B cell (primary cell): ENCODE measurements at regions not wholly inside any gene's neighbourhood (a gene's known extent, or its start where the extent isn't known, plus 50 kb on each side); places are given as distances from the start of the nearest gene placed in this dataset.

Experiments used
- ATAC-seq: fragments of 200-7000 bp; cut with Tn5 transposase; one replicate; pipeline ENCODE4 v1.10.0; 2021; ENCODE audit warnings: low read depth, mild to moderate bottlenecking, moderate number of reproducible peaks, moderate library complexity
- CTCF ChIA-PET: fragments of 350-600 bp; sonication (Branson Sonifier 250); formaldehyde crosslinking; loops from one replicate; lab custom pipeline; 2021; ENCODE audit warnings: antibody characterized with exemption, inconsistent platforms; lab: Charles Lee
- POLR2A ChIA-PET: fragments of 350-600 bp; sonication (Branson Sonifier 250); formaldehyde crosslinking; loops from one replicate; lab custom pipeline; 2021; ENCODE audit warnings: antibody characterized with exemption; lab: Charles Lee
- DNase-seq: peaks from one replicate; pipeline ENCODE4 v3.0.0; 2013
- H2AFZ ChIP-seq: 2 replicates; pipeline ENCODE4 v1.6.1; 2012; ENCODE audit warnings: mild to moderate bottlenecking, low read depth, low read length; ENCODE audit not compliant: insufficient read depth, poor library complexity, severe bottlenecking
- H3K27ac ChIP-seq, 2 donors: 1 replicate in 1 of 2; 2 replicates in 1 of 2; pipeline ENCODE4 v1.5.1; 2012 to 2013; ENCODE audit warnings: low read length in 2 of 2, mild to moderate bottlenecking in 2 of 2, moderate library complexity in 1 of 2
- H3K27me3 ChIP-seq, 4 experiments: fragments of 200-600 bp in 1 of 4; sonication (generic) in 1 of 4; replicated peaks in 1 of 4; 1 replicate in 2 of 4; 2 replicates in 2 of 4; pipeline versions ENCODE4 v1.6.1 to v1.7.0; 2013 to 2016; ENCODE audit warnings: low read length in 3 of 4, mild to moderate bottlenecking in 2 of 4, mixed read lengths in 1 of 4, moderate library complexity in 1 of 4; ENCODE audit not compliant: insufficient read depth in 4 of 4, control insufficient read depth in 3 of 4; ENCODE audit errors: control extremely low read depth in 1 of 4
- H3K36me3 ChIP-seq, 2 experiments: replicated peaks in 1 of 2; 1 replicate in 1 of 2; 2 replicates in 1 of 2; pipeline versions ENCODE4 v1.6.1 to v1.7.1; 2013; ENCODE audit warnings: low read length in 1 of 2; ENCODE audit not compliant: insufficient read depth in 2 of 2, control insufficient read depth in 1 of 2; ENCODE audit errors: control extremely low read depth in 1 of 2, extremely low read depth in 1 of 2
- H3K4me1 ChIP-seq, 2 donors: fragments of 200-600 bp in 1 of 2; sonication (generic) in 1 of 2; 1 replicate in 1 of 2; 2 replicates in 1 of 2; pipeline versions ENCODE4 v1.5.1 to v1.6.1; 2013 to 2017; ENCODE audit warnings: low read length in 2 of 2; ENCODE audit not compliant: control insufficient read depth in 2 of 2, insufficient read depth in 2 of 2
- H3K4me2 ChIP-seq: replicated peaks from 2 replicates; pipeline ENCODE3; 2012; ENCODE audit warnings: mild to moderate bottlenecking, low read depth, low read length; ENCODE audit not compliant: poor library complexity, severe bottlenecking
- H3K4me3 ChIP-seq, 5 experiments: fragments of 200-600 bp in 1 of 5; sonication (generic) in 1 of 5; 1 replicate in 3 of 5; 2 replicates in 2 of 5; pipeline versions ENCODE4 v1.5.1 to v1.7.0; 2011 to 2016; ENCODE audit warnings: low read length in 4 of 5, mild to moderate bottlenecking in 4 of 5, low read depth in 2 of 5, control low read depth in 1 of 5, moderate library complexity in 1 of 5; ENCODE audit not compliant: insufficient read depth in 1 of 5; ENCODE audit errors: control extremely low read depth in 1 of 5, extremely low read depth in 1 of 5
- H3K79me2 ChIP-seq: fragments of 200-600 bp; sonication (generic); one replicate; pipeline ENCODE4 v1.6.0; 2016; ENCODE audit warnings: low read length; ENCODE audit not compliant: control insufficient read depth, insufficient read depth
- H3K9ac ChIP-seq: fragments of 200-600 bp; sonication (generic); 2 replicates; pipeline ENCODE4 v1.6.1; 2017; ENCODE audit warnings: mild to moderate bottlenecking, low read length, moderate library complexity
- H3K9me3 ChIP-seq, 3 donors: one replicate each; pipeline versions ENCODE4 v1.6.1 to v1.7.1; 2013; ENCODE audit warnings: low read length in 2 of 3; ENCODE audit not compliant: control insufficient read depth in 2 of 3, insufficient read depth in 1 of 3; ENCODE audit errors: control extremely low read depth in 1 of 3
- H4K20me1 ChIP-seq: 2 replicates; pipeline ENCODE4 v1.6.0; 2012; ENCODE audit warnings: mild to moderate bottlenecking, low read length; ENCODE audit not compliant: insufficient read depth, control insufficient read depth, poor library complexity, severe bottlenecking
- H3K27ac Mint-ChIP-seq: one replicate; pipeline ENCODE4 v1.8.0; 2021; ENCODE audit warnings: mixed read lengths
- H3K27me3 Mint-ChIP-seq: one replicate; pipeline ENCODE4 v1.8.0; 2021; ENCODE audit warnings: mixed read lengths
- H3K4me1 Mint-ChIP-seq: one replicate; pipeline ENCODE4 v1.8.0; 2021; ENCODE audit warnings: mixed read lengths
- H3K4me3 Mint-ChIP-seq: one replicate; pipeline ENCODE4 v1.8.0; 2021; ENCODE audit warnings: mixed read lengths
- H3K9me3 Mint-ChIP-seq: one replicate; pipeline ENCODE4 v1.8.0; 2022; ENCODE audit warnings: mixed read lengths; ENCODE audit not compliant: insufficient read depth
- CTCF ChIP-seq: fragments of 200-600 bp; IDR thresholded peaks from one replicate; pipeline ENCODE4 v1.8.0; 2022; ENCODE audit warnings: antibody characterized with exemption, mild to moderate bottlenecking
- EZH2 ChIP-seq: IDR thresholded peaks from 2 replicates; pipeline ENCODE4 v1.6.1; 2012; ENCODE audit warnings: borderline replicate concordance, low read depth, mild to moderate bottlenecking, moderate library complexity, low read length; ENCODE audit not compliant: insufficient read depth, poor library complexity, severe bottlenecking
- WGBS: methylation state at CpG from one replicate; pipeline ENCODE4 v1.1.5; 2013; ENCODE audit warnings: missing lambda C conversion rate; ENCODE audit not compliant: insufficient coverage; 5-methylcytosine and 5-hydroxymethylcytosine counted together
- intact Hi-C: fragments of 100-400 bp; cut with micrococcal nuclease; formaldehyde crosslinking; loops from one replicate; pipeline ENCODE4 v1.10.0; 2022

GRCh38 chr5:56499901-56500300 lies 266.8 kb upstream of the ANKRD55 start:
- TF ChIP-seq CTCF, result no peak
- no peak for TF ChIP-seq EZH2
- no peak for ATAC-seq
- Histone ChIP-seq H3K4me3 (no peak overlapping the region), H3K9me3 (peaks cover 0 to 9% (median 0%) of the 10 kb centered on the region in 3 donors), H3K9ac (no peak overlapping the region), H4K20me1 (no peaks in the 10 kb centered on the region), H3K4me2 (no peak overlapping the region), H3K79me2 (no peaks in the 10 kb centered on the region), H2AFZ (no peak overlapping the region), H3K4me1 (peaks cover 21 to 25% of the 10 kb centered on the region in 2 donors), H3K36me3 (no peaks in the 10 kb centered on the region), H3K27ac (no peak overlapping the region), H3K27me3 (no peaks in the 10 kb centered on the region)
- 98% methylated on average over 5 of the region's 5 CpGs for whole genome bisulfite sequencing
- H3K4me3 Mint-ChIP-seq, result no peak overlapping the region
- no peaks in the 10 kb centered on the region for H3K27me3 Mint-ChIP-seq
- no peak overlapping the region for H3K27ac Mint-ChIP-seq
- intact Hi-C loops, result no loop called here
- peaks cover 24% of the 10 kb centered on the region for H3K4me1 Mint-ChIP-seq
- no peak for DNase-seq
- ChIA-PET CTCF (no interaction called here), POLR2A (no interaction called here)
- peaks cover 2% of the 10 kb centered on the region for H3K9me3 Mint-ChIP-seq

GRCh38 chr5:56499491-56499890 lies 266.4 kb upstream of the ANKRD55 start:
- no peak overlapping the region for H3K4me3 ChIP-seq
- Mint-ChIP-seq H3K4me3 (no peak overlapping the region), H3K27ac (no peak overlapping the region), H3K4me1 (peaks cover 24% of the 10 kb centered on the region), H3K9me3 (peaks cover 2% of the 10 kb centered on the region), H3K27me3 (no peaks in the 10 kb centered on the region)
- TF ChIP-seq EZH2 (no peak), CTCF (no peak)
- ChIA-PET POLR2A (no interaction called here), CTCF (no interaction called here)
- no peaks in the 10 kb centered on the region for H3K27me3 ChIP-seq
- peaks cover 0 to 9% (median 0%) of the 10 kb centered on the region in 3 donors for H3K9me3 ChIP-seq
- no peaks in the 10 kb centered on the region for H3K79me2 ChIP-seq
- H3K27ac ChIP-seq, result no peak overlapping the region
- no peak overlapping the region for H3K9ac ChIP-seq
- peaks cover 22 to 26% of the 10 kb centered on the region in 2 donors for H3K4me1 ChIP-seq
- H2AFZ ChIP-seq, result no peak overlapping the region
- ATAC-seq (no peak), DNase-seq (no peak)
- H4K20me1 ChIP-seq, result no peaks in the 10 kb centered on the region
- intact Hi-C loops, result no loop called here
- no peak overlapping the region for H3K4me2 ChIP-seq
- 92% methylated on average over 2 of the region's 4 CpGs for WGBS
- no peaks in the 10 kb centered on the region for H3K36me3 ChIP-seq
